GM12878 (cell line): ENCODE measurements at regions not wholly inside any gene's neighbourhood (a gene's known extent, or its start where the extent isn't known, plus 50 kb on each side); places are given as distances from the start of the nearest gene placed in this dataset.

Source experiments
- GABPA ChIP-seq: IDR thresholded peaks from 2 replicates; pipeline ENCODE4 v1.6.1; 2014; ENCODE audit warnings: antibody characterized with exemption, low read depth, mild to moderate bottlenecking, inconsistent platforms
- RB1 ChIP-seq: fragments of 450-650 bp; formaldehyde crosslinking; IDR thresholded peaks from 2 replicates; pipeline ENCODE4 v1.6.1; 2017; ENCODE audit warnings: mild to moderate bottlenecking, borderline replicate concordance
- REST ChIP-seq: IDR thresholded peaks from 2 replicates; pipeline ENCODE4 v1.6.1; 2012; ENCODE audit warnings: mild to moderate bottlenecking, low read depth, low read length
- SIN3A ChIP-seq: IDR thresholded peaks from 2 replicates; pipeline ENCODE4 v1.6.1; 2012; ENCODE audit warnings: low read depth, low read length, improper control_type of control experiment
- TAF1 ChIP-seq: IDR thresholded peaks from 2 replicates; pipeline ENCODE4 v1.6.1; 2011; ENCODE audit warnings: mild to moderate bottlenecking, low read depth, low read length, borderline replicate concordance
- ZBTB33 ChIP-seq: fragments of 450-650 bp; IDR thresholded peaks from 2 replicates; pipeline ENCODE4 v1.6.1; 2017; ENCODE audit warnings: mild to moderate bottlenecking
- ZNF622 ChIP-seq: fragments of 450-650 bp; IDR thresholded peaks from 2 replicates; pipeline ENCODE4 v1.6.1; 2017; ENCODE audit warnings: mild to moderate bottlenecking, inconsistent platforms
- TF ChIP-seq, protein P1 (sequence below): fragments of 450-650 bp; IDR thresholded peaks from 2 replicates; pipeline ENCODE4 v1.6.1; 2017; ENCODE audit warnings: mild to moderate bottlenecking, moderate library complexity

GRCh38 chr7:37570145-37570544 is 113.4 kb upstream of the GPR141 start (continued):
- TF ChIP-seq, protein P1, sequence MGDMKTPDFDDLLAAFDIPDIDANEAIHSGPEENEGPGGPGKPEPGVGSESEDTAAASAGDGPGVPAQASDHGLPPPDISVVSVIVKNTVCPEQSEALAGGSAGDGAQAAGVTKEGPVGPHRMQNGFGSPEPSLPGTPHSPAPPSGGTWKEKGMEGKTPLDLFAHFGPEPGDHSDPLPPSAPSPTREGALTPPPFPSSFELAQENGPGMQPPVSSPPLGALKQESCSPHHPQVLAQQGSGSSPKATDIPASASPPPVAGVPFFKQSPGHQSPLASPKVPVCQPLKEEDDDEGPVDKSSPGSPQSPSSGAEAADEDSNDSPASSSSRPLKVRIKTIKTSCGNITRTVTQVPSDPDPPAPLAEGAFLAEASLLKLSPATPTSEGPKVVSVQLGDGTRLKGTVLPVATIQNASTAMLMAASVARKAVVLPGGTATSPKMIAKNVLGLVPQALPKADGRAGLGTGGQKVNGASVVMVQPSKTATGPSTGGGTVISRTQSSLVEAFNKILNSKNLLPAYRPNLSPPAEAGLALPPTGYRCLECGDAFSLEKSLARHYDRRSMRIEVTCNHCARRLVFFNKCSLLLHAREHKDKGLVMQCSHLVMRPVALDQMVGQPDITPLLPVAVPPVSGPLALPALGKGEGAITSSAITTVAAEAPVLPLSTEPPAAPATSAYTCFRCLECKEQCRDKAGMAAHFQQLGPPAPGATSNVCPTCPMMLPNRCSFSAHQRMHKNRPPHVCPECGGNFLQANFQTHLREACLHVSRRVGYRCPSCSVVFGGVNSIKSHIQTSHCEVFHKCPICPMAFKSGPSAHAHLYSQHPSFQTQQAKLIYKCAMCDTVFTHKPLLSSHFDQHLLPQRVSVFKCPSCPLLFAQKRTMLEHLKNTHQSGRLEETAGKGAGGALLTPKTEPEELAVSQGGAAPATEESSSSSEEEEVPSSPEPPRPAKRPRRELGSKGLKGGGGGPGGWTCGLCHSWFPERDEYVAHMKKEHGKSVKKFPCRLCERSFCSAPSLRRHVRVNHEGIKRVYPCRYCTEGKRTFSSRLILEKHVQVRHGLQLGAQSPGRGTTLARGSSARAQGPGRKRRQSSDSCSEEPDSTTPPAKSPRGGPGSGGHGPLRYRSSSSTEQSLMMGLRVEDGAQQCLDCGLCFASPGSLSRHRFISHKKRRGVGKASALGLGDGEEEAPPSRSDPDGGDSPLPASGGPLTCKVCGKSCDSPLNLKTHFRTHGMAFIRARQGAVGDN, result no peak
- TF ChIP-seq GABPA (no peak), TAF1 (no peak), ZNF622 (no peak), REST (no peak), RB1 (no peak), SIN3A (no peak), ZBTB33 (no peak)
- TF ChIP-seq, all 136 proteins: peak for 0
